Body of pancreas (tissue), 4 donors: ENCODE measurements at regions not wholly inside any gene's neighbourhood (a gene's known extent, or its start where the extent isn't known, plus 50 kb on each side); places are given as distances from the start of the nearest gene placed in this dataset.

Experiments
- CTCF ChIP-seq, 7 experiments: fragments of 450-650 bp in 4 of 7; fragments of 200-600 bp in 3 of 7; sonication (generic) in 3 of 7; IDR thresholded peaks; one replicate each; pipeline ENCODE4 v1.5.1; 2016 to 2019; ENCODE audit warnings: antibody characterized with exemption in 7 of 7
- POLR2A ChIP-seq, 3 donors: fragments of 450-650 bp; IDR thresholded peaks; one replicate each; pipeline ENCODE4 v1.6.1; 2016; ENCODE audit warnings: antibody characterized with exemption in 3 of 3, mild to moderate bottlenecking in 2 of 3

GRCh38 chr2:234638966-234639365, 142.1 kb upstream of the ARL4C start:
- TF ChIP-seq CTCF (IDR thresholded peaks at IDR 0.05), result no peak
- TF ChIP-seq POLR2A (IDR thresholded peaks at IDR 0.05), result no peak
